Midbrain (tissue), 1 donor: ENCODE measurements at regions not wholly inside any gene's neighbourhood (a gene's known extent, or its start where the extent isn't known, plus 50 kb on each side); places are given as distances from the start of the nearest gene placed in this dataset.

Source experiments
- DNase-seq: peaks from one replicate; lab custom pipeline; 2025; lab: John Stamatoyannopoulos, UW

DNA sequence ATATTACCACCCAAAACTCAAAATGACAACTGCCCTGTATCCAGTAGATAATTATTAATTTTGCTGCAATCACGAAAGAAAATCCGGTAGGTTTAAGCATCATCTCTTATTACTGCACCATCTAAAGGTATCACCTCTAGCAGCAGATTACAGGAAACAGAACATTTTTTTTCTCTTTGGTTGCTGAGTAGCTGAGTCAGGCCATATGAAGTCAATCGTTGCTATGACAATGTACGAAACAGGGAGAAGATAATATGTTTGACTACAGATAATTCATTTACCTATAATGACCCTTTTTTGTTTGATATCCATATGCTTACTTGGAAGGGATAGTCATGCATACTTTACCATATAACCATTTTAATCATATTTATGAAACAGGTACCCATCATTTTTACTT is 831.6 kb upstream of the CHAC2 start:
- DNase-seq, result no peak

DNA sequence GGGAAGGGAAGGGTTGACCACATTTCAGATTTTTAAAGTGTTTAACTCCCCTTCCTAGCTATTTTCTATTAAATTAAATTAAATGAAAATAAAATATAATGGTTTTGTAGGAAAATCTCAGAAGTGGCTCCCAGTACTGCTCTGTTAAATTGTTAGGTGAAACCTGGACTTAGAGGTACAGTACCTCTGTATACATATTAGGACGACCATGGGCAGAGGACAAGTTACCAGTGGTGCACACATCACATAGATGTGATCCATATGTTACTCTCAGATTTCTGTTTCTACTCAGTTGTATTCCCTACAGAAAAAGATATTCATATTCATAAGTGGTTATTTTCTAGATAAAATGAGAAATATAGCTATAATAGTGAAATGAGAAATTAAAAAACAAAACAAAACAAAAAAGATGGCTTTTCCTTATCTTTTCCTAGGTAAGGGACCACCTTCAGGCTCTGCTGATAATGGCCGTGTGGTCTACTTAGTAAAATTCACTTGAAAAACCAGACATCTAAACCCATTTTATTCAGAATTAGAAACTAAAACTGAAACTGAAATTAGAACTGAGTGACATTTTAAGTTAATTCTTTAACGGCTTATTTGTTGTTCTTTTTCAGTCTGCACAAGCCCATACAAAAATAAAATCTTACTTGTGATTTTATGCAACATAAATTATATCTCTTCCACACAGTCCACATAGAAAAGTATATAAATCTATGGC is 832.5 kb upstream of the CHAC2 start:
- DNase-seq, result no peak

DNA sequence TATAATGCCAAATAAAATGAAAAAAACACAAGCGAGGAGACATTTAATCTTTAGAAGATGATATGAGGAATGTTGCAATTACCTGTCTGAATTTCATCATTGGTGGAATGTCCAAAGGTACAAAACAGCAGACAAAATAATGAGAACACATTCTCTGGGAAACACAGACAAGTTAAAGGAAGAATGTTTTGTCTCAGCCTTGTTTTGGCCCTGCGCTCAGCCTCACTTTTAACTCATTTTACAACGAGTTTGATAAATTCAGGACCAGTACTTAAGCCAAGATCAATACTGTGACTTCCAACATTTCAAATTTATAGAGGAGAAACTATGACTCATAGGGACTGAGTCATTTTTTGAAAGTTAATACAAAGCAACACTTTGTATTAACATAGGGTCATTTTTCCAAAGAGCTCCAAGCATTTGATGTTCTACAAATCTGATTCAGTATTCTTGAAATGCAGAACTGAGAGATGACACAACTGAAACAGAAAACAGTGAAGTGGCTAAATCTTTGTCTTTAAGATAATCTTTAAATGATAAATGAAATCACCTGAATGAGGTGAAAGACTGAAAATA is 833.2 kb upstream of the CHAC2 start:
- no peak for DNase-seq

DNA sequence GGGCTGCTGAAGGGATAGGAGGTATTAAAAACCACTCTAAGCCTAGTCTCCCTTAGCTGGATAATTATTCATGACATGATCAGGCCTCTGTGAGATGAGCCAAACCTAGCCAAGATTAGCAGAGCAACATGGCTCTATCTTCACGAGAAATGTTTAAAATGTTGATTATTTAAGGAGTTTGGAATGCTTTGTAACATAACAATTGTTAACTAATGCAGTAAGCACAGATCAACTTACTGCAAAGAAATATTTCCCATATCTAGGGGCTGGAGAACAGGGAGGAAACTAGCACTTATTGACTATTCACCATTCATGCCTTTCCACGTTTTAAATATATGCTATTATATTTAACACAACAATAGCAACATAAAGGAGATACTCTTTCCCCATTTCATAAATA is 833.7 kb upstream of the CHAC2 start:
- no peak for DNase-seq

DNA sequence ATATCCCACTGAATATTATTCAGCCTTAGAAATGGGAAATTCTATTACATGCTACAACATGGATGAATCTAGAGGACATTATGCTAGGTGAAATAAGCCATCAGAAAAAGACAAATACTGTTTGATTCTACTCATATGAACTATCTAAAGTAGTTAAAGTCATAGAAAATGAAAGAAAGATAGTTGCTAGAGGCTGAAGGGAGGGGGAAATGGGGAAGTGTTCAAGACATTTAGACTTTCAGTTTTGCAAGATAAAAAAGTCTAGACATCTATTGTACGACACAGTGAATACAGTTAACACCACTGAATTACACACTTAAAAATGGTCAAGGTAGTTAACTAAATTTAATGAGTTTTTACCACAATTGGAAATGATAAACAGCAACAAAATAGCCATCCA is 835.9 kb upstream of the CHAC2 start:
- no peak for DNase-seq

DNA sequence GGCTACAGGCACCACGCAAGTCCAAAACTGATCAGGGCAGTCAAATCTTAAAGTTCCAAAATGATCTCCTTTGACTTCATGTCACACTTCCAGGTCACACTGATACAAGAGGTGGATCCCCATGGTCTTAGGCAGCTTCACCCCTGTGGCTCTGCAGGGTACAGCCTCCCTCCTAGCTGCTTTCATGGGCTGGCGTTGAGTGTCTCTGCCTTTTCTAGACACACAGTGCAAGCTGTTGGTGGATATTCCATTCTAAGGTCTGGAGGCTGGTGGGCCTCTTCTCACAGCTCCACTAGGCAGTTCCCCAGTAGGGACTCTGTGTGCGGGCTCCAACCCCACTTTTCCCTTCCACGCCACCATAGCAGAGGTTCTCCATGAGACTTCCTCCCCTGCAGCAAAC is 838.2 kb upstream of the CHAC2 start:
- DNase-seq, result no peak

DNA sequence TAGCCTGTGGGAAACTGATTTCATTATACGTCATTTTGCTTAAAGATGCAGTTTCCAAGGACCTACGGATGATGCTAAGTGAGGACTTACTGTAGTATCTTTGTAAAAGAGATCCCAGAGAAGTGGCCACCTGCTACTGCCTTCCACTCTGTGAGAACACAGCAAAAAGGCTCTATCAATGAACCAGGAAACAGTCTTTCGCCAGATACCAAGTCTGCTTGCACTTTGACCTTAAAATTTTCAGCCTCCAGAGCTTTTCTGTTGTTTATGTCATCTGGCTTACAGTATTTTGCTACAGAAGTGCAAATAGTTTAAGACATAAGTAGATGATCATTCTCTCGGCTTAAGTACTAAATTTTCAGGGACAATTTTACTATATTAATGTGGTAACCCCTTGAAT is 847.9 kb upstream of the CHAC2 start:
- DNase-seq, result no peak

DNA sequence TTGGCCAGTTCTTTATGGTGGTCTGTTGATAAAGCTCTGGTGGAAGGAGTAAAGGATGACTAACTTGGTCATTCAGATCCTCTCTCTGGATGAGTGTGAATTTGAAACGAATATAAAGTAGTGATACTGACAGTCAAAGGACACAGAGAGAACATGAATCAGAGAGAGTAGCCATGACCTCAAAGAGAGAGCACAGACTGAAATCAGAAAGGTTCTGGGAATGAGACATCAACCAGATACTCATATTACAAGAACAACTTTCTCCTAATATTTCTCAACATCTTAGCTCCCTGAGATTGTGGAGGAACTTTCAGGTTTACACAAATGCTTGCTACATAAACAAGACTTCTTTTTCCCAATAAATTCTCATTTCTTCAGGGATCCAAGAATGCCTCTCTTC is 849.1 kb upstream of the CHAC2 start:
- no peak for DNase-seq

DNA sequence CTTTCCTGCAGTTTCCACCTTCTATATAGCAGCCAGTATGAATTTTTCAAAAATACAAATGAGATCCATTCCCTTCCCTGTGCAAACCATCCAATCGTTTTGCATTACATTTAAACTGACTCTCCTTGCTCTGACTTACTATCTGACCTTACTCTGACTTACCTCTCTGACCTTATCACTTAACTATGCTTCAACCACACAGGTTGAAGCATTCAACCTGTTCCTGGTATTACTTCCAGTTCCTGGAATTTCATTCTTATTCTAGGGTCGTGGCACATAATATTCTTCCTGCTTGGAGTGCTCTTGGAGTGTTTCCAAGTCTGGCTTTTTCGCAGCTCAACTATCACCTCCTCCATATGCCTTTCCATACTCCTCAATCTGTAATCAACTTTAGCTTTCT is 850.6 kb upstream of the CHAC2 start:
- DNase-seq, result no peak

DNA sequence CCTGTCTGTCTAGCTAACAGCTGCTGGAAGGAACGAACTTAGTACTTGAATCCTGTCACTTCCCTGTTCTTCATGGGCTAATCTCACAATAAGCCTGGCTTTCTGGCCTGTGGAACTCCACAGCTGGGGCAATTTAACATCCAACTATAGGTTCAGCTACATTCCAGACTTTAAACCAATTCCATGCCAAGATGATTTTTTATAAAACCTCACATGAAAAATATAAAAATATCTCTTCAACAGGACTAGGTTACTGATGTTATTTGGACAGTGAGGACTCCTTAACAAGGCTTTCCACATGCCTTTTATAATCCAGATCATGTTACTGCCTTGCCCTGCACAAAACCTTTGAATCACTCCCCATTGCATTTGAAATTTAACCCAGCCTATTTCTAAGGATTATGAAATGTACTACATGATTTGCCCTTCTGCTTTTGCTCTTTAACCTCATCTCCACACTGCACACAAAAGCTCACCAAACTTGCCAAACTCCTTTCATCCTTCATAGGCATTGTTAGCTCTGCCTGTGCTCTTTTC is 863.2 kb upstream of the CHAC2 start:
- DNase-seq, result no peak

DNA sequence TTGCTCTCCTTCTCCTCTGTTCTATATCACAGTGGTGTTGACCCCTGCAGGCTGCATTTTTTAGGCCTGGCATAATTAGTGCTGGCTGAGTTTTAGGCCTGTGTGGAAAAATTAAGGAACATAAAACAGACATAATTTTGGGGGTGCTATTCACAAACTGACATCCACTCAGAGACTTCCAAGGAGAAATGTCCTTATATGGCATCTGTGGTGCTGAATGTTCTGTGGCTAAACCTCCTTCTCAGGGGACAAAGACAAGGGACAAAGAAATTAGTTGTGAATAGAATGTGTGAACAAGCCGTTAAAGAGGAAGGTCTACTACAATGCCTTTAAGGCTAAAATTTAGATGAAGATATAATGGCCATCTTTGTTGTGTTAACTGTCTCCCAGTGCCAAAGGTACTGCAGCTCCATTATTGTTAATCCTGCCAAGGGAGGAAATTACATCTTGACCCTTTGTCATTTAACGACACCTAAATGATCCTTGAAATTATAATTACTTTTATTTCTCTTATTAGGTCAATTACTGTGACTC is 870.0 kb upstream of the CHAC2 start:
- no peak for DNase-seq

DNA sequence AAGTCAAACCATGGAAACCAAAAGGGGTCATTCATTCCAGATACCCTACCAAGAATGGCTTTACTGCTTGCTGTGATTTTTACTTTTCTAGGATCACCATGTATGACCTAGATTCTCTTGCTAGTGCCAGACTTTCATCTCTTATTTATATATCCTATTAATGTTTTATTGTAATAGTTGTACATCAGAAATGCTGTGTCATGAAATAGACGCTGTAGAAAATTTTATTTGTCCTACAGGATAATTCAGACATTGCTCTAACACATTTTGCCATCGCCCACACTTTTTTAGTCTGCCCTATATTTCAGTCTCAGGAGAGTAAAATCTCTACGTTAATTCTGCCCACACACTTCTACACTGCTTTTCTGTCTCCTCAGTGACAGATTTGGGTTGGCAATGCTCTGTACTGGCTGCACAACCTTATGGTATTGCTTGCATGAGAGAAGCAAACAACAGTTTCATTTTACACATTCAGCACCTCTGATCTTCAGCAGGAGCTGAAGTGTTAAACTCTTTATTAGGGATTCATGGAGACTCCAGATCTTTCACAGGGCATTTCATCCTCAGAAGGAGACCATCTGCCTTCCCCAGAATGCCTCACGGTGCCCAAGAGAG is 871.8 kb upstream of the CHAC2 start:
- DNase-seq, result no peak

DNA sequence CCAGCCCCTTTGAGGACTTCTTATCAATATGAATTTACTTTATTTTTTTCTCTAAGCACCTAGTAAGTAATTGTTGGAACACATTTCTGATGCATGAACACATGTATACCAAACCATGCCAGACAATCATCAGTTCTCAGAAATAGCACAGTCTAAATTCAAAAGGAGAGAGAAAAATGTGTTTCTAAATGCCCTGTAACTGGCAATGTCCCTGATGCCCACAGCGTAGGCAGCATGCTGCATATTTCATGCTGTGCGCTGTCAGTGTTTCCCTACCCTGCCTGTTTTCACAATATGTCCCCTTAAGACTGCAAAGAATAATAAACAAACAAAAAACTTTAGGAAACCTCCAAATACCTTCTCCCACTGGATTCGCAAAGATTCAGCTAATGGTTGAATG is 881.0 kb upstream of the CHAC2 start:
- DNase-seq, result no peak

DNA sequence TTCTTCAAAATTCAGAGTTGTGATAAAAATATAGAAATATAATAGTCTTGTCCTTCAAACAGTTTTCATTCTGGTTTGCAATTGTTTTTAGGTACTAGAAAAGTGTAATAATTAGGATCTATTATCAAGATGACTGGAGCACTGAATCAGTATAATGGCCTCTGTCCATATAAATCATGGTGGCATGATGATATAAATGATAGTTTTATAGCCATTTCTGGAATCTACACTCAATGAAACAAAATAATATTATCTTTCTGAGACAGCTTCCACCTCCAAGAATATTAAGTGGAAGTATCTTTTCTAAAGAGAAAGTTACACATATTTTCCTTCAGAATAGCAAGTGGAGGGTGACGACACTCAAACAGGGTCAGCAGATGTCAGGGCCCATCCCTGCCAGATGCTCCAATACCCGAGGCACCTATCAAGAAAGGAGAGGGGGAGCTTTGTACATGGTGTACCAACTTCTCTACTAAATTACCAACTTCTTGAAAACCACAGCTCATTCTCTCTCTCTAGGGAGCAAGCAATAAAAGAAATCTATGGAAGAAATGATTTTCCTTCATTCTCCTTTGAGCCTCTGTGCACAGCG is 882.7 kb upstream of the CHAC2 start:
- no peak for DNase-seq

DNA sequence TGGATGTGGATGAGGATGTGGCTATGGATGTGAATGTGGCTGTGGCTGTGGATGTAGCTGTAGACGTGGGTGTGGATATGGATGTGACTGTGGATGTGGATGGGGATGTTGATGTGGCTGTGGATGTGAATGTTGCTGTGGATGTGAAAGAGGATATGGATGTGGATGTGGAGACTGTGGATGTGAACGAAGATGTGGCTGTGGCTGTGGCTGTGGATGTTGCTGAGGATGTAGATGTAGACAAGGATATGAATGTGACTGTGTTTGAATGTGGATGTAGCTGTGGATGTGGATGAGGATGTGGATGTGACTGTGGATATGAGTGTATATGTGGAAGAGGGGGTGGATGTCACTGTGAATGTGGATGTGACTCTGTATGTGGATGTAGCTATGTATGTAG is 884.6 kb upstream of the CHAC2 start:
- no peak for DNase-seq

DNA sequence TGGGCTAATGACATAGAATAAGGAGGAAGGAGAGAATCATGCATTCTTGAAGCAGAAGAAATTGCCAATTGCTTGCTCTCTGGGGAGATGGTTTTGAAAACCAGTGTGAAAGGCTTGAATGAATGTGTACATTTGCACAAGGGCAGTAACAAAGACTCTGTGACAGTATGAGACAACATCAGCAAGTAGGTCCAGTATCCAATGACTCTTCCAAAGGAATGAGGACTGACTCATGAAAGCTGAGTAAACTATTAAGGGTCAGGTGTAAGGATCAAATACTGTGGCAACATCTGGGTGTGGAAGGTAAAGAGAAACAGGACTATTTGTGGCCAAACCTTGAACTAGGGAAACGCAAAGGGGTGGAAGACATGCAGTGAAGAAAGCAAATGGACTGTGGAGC is 886.0 kb upstream of the CHAC2 start:
- no peak for DNase-seq

DNA sequence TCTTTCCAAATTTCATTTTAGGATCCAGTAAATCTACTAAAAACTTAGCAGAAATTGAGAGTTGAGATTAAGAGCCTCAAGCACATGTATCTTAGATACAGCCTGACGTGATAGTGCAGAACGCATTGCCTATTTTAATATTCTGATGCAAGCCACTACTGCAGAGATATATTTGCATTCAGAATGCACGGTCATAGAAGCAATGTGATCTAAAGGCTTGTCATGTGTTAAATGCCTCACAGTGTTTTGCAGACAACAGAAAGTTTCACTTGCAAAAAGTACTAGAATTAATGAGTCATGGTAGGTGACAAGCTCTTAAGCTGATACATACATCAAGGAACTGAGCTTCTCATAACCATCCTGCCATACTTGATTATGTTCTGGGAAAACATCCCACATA is 886.7 kb upstream of the CHAC2 start:
- no peak for DNase-seq

DNA sequence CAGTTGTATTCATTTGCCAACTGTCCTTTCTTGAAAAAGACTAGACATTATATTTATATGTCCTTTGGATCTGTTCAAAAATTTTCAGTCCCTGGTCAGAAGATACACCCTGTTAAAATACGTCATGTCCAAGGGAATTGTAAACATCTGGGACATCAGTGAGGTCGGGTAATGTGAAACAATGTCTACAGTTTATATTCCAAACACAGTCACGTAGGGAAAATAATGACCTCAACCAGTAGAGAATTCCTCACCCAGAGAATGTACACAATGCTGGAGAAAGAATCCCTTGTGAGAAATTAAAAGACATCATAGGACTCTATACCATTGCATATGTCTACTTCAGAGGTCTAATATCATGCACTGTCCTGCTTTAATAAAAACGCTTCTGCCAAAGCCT is 888.0 kb upstream of the CHAC2 start:
- DNase-seq, result no peak

DNA sequence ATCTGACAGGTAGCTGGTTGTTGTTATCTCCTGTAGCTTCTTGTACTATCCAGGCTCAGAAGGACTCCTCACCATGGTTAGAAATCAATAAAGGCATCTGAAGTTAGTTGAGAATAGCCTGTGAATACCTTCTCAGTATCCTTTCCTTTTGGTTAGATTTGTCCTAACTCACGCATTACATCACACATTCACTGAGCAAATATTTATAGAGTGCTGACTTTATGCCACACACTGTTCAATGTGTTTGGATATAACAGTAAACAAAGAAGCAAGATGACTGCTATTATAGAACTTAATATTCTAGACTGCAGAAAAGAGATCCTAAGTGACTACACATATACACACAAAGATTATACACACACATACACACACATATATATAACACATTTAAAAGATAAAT is 889.9 kb upstream of the CHAC2 start:
- DNase-seq, result no peak

DNA sequence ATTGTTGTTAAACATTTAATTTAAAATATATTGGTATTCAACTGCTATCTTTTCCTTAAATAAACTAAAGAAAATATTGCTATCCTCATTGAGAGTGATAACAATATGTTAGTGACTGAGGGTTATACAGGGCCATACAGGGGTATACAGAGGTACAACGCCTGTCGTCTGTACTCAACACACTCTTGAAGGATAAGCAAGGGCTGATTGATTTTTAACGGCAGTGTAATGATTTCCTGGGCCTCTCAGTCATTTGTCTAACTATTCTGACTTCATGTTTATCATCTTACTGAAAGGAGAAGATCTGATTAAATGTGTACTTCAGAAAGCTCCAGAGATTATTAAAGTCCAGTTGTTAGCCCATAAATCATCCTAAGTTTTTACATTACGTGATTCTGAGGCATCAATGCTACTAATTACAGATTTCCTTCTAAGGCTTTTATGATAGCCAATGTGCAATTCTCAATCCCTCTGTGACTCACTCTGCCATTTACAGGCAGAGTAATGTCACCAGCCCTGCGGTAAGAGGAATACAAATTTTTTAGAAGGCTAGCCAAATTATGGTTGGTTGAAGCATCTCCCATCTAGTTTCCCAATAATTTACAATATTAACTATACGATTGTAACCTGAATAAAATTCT is 893.0 kb upstream of the CHAC2 start:
- DNase-seq, result no peak

DNA sequence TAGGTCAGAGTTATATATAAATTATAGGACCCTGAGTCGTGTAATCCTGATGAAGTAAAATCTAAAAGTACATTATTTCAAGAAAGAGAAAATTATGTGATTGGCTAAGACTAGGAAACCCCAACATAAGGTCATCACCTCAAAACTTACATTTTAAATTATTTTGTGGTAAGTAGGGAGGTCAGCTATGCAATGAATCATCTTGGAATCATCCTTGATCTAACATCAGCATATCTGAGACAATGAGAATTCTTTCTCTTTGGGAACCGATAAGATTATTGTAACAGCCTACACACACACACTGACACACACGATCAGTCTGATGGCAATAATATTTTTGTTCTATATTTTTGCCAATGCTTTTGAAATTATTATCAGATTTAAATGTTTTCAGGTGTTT is 904.8 kb upstream of the CHAC2 start:
- no peak for DNase-seq

DNA sequence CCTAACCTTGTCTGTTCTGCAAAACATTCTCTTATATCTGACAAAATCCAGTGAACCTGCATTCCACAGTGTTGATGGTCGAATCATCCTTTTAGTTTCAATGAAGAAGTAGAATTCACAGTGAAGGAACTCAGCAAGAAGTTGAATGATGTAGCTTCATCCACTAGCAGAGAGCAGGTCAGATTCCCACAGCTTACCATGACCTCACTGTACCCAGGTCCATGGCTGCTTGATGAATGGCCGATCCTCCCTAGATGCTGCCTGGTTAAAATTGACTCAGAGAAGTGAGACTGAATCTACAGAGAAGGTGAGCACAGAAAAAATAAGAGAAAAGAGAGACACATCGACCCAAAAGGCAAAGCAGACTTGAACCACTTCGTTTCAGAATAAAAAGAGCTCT is 906.0 kb upstream of the CHAC2 start:
- DNase-seq, result no peak
